ENCODE measurements at regions not wholly inside any gene's neighbourhood (a gene's known extent, or its start where the extent isn't known, plus 50 kb on each side); places are given as distances from the start of the nearest gene placed in this dataset. TPM values are rescaled to one million over a fixed set of nuclear protein-coding genes. Genes with fewer than 3 reads are reported as not detected.
"Not testable (repeated sequence)": the region's sequence is repeated elsewhere in the genome, so short reads cannot be mapped to it uniquely, and the experiment has no call there.

DNA sequence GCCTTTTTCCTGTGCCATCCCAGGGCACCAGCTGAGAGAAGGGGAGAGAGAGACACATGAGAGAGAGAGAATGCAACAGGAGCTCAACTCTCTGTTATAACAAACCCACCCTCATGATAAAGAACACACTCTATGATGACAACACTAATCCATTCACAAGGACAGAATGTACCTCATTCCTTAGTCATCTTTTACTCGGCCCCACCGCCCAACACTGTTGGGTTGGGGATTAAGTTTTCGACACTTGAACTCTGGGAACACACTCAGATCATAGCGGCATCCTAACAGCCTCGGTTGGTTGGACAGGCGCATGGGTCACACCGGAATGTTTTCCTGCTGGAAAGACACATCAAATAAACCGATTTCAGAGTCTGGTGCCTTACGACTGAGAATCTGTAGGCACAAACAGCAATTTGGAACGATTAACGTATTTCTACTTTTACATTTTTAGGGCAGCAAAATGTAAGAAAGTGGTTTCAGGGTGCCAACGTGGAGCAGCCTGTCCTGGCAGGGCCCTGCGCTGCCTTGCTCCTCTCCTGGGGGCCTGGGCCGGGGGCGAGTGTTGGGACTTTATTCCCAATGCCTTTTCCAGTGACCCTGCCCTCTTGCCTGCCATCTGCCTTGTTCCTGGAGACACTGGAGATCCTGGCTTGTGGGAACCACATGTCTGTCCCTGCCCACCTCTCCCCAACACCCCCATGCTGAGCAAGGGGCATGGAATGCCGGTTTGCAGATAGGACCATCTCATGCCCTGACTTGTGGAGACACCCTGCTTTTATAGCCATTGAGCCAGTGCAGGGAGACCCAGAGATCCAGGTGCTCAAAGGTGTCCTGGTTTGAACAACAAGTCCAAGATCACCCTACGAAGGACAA lies 287.0 kb downstream of the TCERG1L start:
- DNase-seq = no peak

DNA sequence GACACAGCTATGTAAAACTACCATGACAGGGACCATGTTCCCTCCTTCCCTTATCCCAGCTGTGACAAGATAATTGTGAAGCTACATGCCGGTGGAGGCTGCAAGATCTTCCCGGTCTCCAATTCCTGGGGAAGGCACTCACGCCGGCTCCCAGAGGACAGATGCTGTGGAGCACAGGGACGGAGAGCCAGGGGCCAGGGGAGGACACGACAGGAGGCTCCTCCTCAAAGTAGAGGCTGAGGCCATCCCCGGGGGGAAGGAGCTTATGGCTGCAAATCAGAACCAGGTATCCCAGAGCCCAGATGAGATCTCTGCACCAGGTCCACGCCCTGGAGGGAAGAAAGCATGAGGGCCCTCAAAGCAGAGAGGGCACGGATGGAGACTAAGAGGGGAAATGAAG lies 286.2 kb downstream of the TCERG1L start:
- DNase-seq = no peak

DNA sequence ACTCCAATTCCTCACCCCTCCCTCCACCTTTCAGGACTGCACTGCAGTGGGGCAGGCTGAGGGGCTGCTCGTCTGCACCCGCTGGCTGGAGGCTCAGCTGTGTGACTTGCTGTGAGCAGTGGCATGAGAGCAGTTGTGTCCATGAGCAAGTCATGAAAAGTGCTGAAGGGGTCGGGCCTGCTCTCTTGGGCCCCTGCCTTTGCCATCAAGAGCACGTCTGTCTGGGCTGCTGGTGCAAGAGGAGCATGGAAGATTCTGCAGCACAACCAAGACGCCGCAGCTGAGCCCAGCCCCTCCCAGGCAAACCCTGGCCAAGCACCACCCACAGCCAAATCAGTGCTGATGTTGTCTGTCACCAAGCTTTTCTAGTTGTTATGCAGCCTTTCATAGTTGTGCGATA lies 284.3 kb downstream of the TCERG1L start:
- DNase-seq = no peak

DNA sequence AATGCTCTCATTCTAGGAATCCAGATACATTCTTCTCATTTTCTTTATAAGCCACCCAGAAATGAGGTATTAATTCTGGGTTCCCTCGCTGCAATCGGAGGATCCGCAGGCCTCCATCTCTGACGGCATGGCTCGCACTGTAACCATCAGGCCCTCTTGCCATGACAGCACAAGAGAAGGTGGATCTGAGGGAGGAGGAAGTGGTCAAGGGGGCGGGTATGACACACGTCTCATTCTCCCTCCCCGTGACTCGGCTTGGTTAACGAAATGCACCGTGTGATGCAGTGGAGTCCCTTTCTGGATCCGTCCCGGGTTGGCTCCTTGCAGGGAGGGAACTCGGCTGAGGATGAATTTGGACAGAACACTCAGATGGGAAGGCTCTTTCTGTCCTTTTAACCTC lies 280.2 kb downstream of the TCERG1L start:
- no peak for DNase-seq

DNA sequence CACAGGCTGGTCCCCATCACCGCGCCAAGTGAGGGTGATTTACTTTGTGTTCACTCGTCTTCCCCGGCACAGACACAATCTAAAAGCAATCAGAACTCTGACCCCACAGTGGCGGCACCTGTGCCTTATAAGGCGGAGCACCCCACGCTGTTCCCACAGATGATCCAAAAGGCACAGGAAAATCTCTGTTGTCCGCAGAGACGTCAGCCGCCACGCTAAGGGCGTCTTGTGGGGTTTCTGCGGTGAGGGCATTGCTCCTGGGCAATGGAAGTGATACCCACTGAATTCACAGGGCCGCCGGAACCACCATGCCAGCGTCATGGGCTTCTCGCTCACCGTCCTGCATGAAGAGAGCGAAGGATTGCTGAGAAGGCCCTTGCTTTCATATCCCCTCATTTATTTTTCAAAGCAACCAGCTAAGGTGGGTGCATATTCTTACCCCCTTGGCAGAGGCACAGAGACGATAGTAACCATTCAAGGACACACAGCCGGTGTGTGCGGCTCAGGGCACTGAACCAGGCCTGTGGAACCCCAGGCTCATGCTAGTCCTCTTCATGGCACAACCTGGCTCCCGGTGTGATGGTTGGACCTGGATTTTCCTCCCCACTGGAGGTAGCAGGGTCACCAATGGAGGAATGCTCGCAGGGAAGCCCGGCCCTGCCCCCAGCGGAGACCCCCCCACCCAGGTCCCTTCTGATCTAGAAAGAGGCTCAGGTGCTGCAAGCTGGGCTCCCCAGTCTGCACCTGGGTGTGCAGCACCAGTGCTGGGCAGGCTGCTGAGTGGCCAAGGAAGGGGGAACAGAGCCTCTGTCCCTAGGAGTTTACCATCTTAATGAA lies 279.0 kb downstream of the TCERG1L start:
- no peak for DNase-seq

DNA sequence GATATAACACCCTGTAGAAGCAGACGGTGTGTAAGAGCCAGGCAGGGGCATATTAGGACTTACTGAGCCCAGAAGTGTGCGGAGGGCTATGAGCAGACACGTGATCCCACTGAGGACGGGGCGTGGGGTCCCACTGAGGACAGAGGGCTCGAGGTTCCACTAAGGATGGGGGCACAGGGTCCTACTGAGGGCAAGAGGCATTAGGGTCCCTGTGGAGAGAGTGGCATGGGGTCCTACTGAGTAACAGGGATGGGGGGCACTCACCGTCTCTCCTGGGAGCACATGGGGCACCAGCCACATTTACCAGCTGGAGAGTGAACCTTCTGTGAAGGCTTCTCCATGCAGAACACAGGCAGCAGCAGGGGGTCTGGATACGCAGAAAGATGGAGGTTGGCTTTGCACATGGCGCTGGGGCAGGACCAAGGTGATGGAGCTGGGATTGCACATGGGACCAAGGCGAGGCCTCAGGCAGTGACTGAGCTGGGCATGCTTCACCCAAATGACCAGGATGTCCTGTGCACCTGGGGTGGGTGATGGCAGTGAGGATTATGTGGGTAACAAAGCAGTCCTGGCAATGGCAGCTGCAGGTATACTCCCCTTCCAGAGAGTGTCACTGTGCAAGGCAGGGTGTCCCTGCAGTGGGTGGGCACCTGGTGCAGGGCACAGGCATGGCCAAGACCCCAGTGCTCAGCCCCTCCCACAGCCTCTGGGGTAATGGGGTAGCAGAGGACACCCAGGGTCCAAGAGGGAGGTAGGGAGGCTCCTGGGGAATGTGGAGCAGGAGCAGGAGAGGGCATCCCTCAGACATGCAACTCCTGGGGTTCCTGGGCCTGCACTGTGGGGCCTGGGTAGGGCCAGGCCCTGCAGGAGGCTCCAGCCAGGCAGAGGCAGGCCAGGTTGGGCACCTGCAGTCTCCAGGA lies 278.1 kb downstream of the TCERG1L start:
- DNase-seq = no peak

DNA sequence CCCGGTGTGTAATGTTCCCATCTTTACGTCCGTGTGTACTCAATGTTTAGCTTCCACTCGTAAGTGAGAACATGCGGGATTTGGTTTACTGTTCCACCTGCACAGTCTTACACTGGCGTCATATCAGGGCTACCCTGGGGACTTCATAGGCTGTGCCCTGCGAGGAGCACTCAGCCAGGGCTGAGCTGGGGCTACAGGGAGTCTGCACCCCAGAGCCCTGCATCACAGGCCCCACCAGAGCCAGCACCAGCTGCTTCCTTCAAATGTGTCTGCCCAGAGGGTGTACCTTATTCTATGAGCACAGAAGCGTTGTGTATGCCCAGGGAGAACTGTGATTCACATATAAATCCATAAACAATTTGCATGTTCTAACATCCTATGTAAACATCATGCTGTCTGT lies 277.1 kb downstream of the TCERG1L start:
- no peak for DNase-seq

DNA sequence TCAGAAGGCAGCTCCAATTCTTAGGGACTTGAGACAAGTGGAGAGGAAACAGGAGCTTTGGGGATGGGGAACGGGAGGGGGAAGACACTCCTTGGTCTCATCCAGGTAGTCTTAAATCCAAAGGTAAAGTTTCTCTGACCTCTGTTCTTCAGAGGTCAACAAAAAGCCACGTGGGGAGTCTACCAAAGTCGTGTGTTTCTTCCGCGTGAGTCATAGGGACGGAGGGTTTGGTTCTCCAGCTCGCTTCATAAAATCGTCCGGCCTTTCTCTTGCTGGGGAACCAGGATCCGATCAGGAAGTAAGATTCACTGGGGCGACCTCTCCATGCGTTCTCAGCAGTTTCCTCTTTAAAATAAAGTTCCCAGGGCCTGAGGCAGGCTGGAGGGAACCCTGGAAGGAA lies 275.7 kb downstream of the TCERG1L start:
- DNase-seq = no peak

DNA sequence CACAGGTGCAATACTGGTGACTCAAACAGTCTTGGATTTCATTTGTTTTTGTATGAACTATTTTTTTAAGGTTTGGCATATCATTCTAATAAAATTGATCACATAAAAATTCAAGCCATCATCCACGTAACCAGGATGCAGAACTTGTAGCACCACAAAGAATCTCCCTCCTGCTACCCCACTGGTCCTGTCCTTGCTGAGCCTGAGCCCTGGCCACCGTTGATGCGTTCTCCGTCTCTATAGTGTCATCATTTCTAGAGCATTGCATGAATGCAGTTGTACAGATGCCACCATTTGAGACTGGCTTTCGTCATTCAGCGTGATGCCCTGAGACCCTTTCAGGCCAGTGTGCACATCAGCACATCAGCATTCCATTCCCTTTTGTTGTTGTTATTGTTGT lies 273.5 kb downstream of the TCERG1L start:
- no peak for DNase-seq

DNA sequence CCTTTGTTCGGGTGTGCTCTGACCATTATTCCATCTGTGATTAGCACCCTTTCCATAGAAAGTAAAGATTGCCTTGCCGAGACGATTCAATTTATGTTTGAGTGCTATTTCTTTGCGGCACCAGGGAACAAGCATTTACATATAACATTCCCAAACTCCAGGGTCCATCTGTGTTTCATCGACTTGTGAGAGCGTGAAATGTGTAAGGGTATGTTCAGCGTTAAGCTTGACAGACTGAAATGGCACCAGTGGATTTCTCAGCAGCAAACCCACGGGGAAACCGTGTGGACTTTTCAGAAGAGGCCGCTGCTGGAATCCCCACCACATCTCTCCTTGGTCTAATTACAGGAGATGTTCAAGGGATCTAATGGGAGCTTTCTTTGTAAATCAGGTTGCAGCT lies 270.5 kb downstream of the TCERG1L start:
- DNase-seq = no peak

DNA sequence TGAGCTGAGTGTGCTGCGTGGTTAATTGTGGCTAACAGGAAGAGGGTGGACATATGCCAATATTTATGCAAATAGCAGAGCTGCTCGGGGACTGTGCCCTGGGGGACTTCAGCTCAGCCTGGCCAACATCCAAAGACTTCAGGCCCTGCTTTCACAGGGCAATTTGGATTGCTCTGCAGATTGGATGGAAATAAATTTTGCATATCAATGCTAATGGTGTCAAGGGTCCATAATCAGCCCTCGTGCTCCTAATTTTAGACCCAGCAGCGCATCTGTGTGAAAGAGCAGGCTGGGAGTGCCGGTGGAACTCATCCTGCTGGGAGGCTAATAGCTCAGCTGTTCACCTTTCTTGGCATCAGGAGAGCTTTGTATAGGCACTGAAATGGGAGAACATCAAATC lies 270.1 kb downstream of the TCERG1L start:
- DNase-seq = no peak

DNA sequence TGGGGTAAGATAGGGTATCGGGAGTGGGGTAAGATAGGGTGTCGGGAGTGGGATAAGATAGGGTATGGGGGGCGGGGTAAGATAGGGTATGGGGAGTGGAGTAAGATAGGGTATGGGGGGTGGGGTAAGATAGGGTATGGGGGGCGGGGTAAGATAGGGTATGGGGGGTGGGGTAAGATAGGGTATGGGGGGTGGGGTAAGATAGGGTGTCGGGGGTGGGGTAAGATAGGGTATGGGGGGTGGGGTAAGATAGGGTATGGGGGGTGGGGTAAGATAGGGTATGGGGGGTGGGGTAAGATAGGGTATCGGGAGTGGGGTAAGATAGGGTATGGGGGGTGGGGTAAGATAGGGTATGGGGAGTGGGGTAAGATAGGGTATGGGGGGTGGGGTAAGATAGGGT lies 269.5 kb downstream of the TCERG1L start:
- DNase-seq = not testable (repeated sequence)

Small RNA genes in the stretch of these regions (small RNA-seq; reads per million reads assigned to genes)
- gene MIR378C (ENCODE audit: low replicate concordance) (0.12 reads per million), gene RF00019 (ENCODE audit: low replicate concordance) (not detected)
